ENCODE measurements at regions not wholly inside any gene's neighbourhood (a gene's known extent, or its start where the extent isn't known, plus 50 kb on each side); places are given as distances from the start of the nearest gene placed in this dataset.

- CTCF ChIA-PET (ENCODE audit: low intra/inter-chr PET ratio, low total read pairs) = no interaction called here
- H3K9ac ChIP-seq (ENCODE audit: insufficient read depth, low read depth, low read length) = no peak overlapping the region
- H3K79me2 ChIP-seq (ENCODE audit: insufficient read depth, low read length) = no peaks in the 10 kb centered on the region
- no peak for ATAC-seq
- no peaks in the 10 kb centered on the region for H4K20me1 ChIP-seq (ENCODE audit: insufficient read depth, low read length)
- POLR2A ChIA-PET = interaction anchor here (0.5 kb wide), 1 partner anchor 549 kb away, joined by 3 read pairs; no protein-coding TSS in a partner anchor
- no peaks in the 10 kb centered on the region for H3K27me3 ChIP-seq (ENCODE audit: control insufficient read depth in 1 of 2, insufficient read depth in 2 of 2, low read length in 2 of 2)
- no peak for DNase-seq (ENCODE audit: low spot score)
- no peak for FAIRE-seq
- H3K9me3 ChIP-seq (ENCODE audit: low read length) = no peaks in the 10 kb centered on the region
- in situ Hi-C loops (cut with HindIII; ENCODE audit: extremely low pct_ligation_motif_present, low pct_unique_long_range_greater_than_20kb) (no loop called here), intact Hi-C loops (cut with micrococcal nuclease; ENCODE audit: unreplicated experiment) (no loop called here)
- H2AFZ ChIP-seq (ENCODE audit: low read length) = no peak overlapping the region
- BruUV-seq (replicated peaks) = no TSS peak
- no peak overlapping the region for H3K4me3 ChIP-seq (replicated peaks in 1 of 3; ENCODE audit: insufficient read depth in 1 of 3, low read depth in 2 of 3, low read length in 3 of 3)
- H3K4me2 ChIP-seq (ENCODE audit: low read depth, low read length) = no peak overlapping the region
- no peak overlapping the region for H3K27ac ChIP-seq (ENCODE audit: extremely low read length, insufficient read depth, low read length)
- no peak for TF ChIP-seq HDAC2 (CRISPR knock-in tag; IDR thresholded peaks at IDR 0.05)
- TF ChIP-seq, protein P1, sequence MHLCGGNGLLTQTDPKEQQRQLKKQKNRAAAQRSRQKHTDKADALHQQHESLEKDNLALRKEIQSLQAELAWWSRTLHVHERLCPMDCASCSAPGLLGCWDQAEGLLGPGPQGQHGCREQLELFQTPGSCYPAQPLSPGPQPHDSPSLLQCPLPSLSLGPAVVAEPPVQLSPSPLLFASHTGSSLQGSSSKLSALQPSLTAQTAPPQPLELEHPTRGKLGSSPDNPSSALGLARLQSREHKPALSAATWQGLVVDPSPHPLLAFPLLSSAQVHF (CRISPR knock-in tag; IDR thresholded peaks at IDR 0.05) = no peak
- no peak for TF ChIP-seq ELF1 (CRISPR knock-in tag; IDR thresholded peaks at IDR 0.05)
- TF ChIP-seq ZFP36 (IDR thresholded peaks at IDR 0.05; ENCODE audit: borderline replicate concordance, low read depth, low read length, partially characterized antibody) = no peak
- 0% methylated on average over 3 of the region's 3 CpGs for WGBS (ENCODE audit: low lambda C conversion rate)
- H3K36me3 ChIP-seq (replicated peaks in 1 of 2; ENCODE audit: control insufficient read depth in 1 of 2, insufficient read depth in 2 of 2, low read length in 2 of 2) = no peaks in the 10 kb centered on the region
- no peaks in the 10 kb centered on the region for H3K4me1 ChIP-seq (ENCODE audit: insufficient read depth, low read length)
Measured at GRCh38 chr13:59121507-59121906, 1042.2 kb downstream of the DIAPH3 start.

DNA sequence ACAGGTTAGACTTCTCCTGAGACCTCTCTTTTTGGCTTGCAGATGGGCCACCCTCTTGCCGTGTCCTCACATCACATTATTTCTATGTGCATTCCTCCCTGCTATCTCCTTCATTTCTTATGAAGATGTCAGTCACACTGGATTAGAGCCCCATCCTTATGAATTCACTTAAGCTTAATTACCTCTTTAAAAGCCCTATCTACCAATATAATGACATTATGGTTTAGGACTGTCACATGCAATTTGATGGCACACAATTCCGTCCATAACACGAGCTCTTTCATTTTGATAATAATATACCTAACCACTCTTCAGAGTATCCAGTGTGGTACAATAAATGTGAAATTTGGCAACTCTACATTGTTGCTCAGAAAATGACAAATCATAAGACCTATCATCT is 1037.3 kb downstream of the DIAPH3 start:
- WGBS (ENCODE audit: low lambda C conversion rate) = 2% methylated on average over 3 of the region's 3 CpGs
- H3K9ac ChIP-seq (ENCODE audit: insufficient read depth, low read depth, low read length) = no peak overlapping the region
- no peaks in the 10 kb centered on the region for H3K9me3 ChIP-seq (ENCODE audit: low read length)
- no peak overlapping the region for H2AFZ ChIP-seq (ENCODE audit: low read length)
- H3K27me3 ChIP-seq (ENCODE audit: control insufficient read depth in 1 of 2, insufficient read depth in 2 of 2, low read length in 2 of 2) = no peaks in the 10 kb centered on the region
- H3K79me2 ChIP-seq (ENCODE audit: insufficient read depth, low read length) = no peaks in the 10 kb centered on the region
- no peak overlapping the region for H3K27ac ChIP-seq (ENCODE audit: extremely low read length, insufficient read depth, low read length)
- no peaks in the 10 kb centered on the region for H3K36me3 ChIP-seq (replicated peaks in 1 of 2; ENCODE audit: control insufficient read depth in 1 of 2, insufficient read depth in 2 of 2, low read length in 2 of 2)
- DNase-seq (ENCODE audit: low spot score) (no peak), ATAC-seq (no peak), FAIRE-seq (no peak)
- intact Hi-C loops (cut with micrococcal nuclease; ENCODE audit: unreplicated experiment) (no loop called here), in situ Hi-C loops (cut with HindIII; ENCODE audit: extremely low pct_ligation_motif_present, low pct_unique_long_range_greater_than_20kb) (no loop called here)
- no peak overlapping the region for H3K4me2 ChIP-seq (ENCODE audit: low read depth, low read length)
- no peaks in the 10 kb centered on the region for H4K20me1 ChIP-seq (ENCODE audit: insufficient read depth, low read length)
- TF ChIP-seq, protein P2, sequence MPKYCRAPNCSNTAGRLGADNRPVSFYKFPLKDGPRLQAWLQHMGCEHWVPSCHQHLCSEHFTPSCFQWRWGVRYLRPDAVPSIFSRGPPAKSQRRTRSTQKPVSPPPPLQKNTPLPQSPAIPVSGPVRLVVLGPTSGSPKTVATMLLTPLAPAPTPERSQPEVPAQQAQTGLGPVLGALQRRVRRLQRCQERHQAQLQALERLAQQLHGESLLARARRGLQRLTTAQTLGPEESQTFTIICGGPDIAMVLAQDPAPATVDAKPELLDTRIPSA (CRISPR knock-in tag; IDR thresholded peaks at IDR 0.05; ENCODE audit: borderline replicate concordance) = no peak
- TF ChIP-seq RORA (CRISPR knock-in tag; IDR thresholded peaks at IDR 0.05) (no peak), KDM4B (CRISPR knock-in tag; IDR thresholded peaks at IDR 0.05) (no peak), IRX3 (CRISPR knock-in tag; IDR thresholded peaks at IDR 0.05; ENCODE audit: borderline replicate concordance, low read depth) (no peak)
- H3K4me1 ChIP-seq (ENCODE audit: insufficient read depth, low read length) = no peaks in the 10 kb centered on the region
- ChIA-PET POLR2A (no interaction called here), CTCF (ENCODE audit: low intra/inter-chr PET ratio, low total read pairs) (no interaction called here)
- H3K4me3 ChIP-seq (replicated peaks in 1 of 3; ENCODE audit: insufficient read depth in 1 of 3, low read depth in 2 of 3, low read length in 3 of 3) = no peak overlapping the region
- BruUV-seq (replicated peaks) = no TSS peak

Data from HepG2 (cell line).